GM12878 (cell line): ENCODE measurements at regions not wholly inside any gene's neighbourhood (a gene's known extent, or its start where the extent isn't known, plus 50 kb on each side); places are given as distances from the start of the nearest gene placed in this dataset.

Experiments used
- HSF1 ChIP-seq: fragments of 150-350 bp; IDR thresholded peaks from 2 replicates; pipeline ENCODE4 v1.6.1; 2014; ENCODE audit warnings: mild to moderate bottlenecking, low read depth, low read length
- IKZF2 ChIP-seq, 2 experiments: fragments of 450-650 bp; IDR thresholded peaks; 2 replicates each; pipeline ENCODE4 v1.6.1; 2017; ENCODE audit warnings: mild to moderate bottlenecking in 2 of 2, moderate library complexity in 2 of 2
- IRF4 ChIP-seq: IDR thresholded peaks from 2 replicates; pipeline ENCODE4 v1.6.1; 2011; ENCODE audit warnings: low read depth, low read length
- JUND ChIP-seq: IDR thresholded peaks from 2 replicates; pipeline ENCODE4 v1.6.1; 2012; ENCODE audit warnings: low read depth, mild to moderate bottlenecking, low read length, improper control_type of control experiment, moderate library complexity
- MYB ChIP-seq: fragments of 150-350 bp; IDR thresholded peaks from 2 replicates; pipeline ENCODE4 v1.6.1; 2014; ENCODE audit warnings: mild to moderate bottlenecking, low read depth, low read length, borderline replicate concordance
- SUZ12 ChIP-seq: fragments of 200-600 bp; sonication (generic); IDR thresholded peaks from one replicate; pipeline ENCODE4 v1.6.1; 2018; ENCODE audit warnings: antibody characterized with exemption, mild to moderate bottlenecking; ENCODE audit not compliant: unreplicated experiment
- ZNF687 ChIP-seq: fragments of 450-650 bp; IDR thresholded peaks from 2 replicates; pipeline ENCODE4 v1.6.1; 2017; ENCODE audit warnings: mild to moderate bottlenecking, moderate library complexity
- TF ChIP-seq, protein P1 (sequence below): fragments of 450-650 bp; formaldehyde crosslinking; IDR thresholded peaks from 2 replicates; pipeline ENCODE4 v1.4.0; 2020; ENCODE audit warnings: mild to moderate bottlenecking, moderate library complexity

DNA sequence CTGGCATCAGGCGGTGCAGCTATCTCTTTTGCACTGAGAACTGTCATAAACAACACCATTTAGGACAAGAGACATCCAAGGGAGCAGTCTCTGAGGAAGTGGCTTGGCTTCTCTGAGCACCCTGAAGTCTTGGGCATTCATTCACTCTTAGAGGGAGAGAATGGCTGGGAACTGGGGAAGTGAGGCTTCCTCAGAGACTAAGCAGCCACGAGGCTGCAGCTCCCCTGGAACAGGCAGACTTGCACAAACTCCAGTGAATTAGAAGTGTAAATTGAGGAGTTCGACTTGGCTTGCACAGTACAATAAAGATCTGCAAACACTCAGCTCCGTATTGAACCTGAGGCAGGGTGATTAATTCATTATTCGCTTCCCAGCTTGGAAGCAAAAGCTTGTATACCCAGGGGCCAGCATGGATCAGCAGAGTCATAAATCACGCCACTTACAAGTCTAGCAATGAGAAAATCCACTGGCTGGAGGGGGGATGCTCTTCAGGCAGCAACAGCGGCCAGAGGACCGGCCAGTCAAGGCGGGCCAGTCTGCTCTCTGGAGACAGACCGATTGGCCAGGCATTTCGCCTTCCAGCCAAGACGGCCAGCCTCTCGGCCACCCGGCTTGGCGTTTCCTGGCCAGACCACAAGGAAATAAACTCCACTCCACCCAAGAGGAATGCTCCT is 118.8 kb upstream of the ADPGK start (continued):
- TF ChIP-seq ZNF687 (no peak), SUZ12 (no peak), IKZF2 (IDR thresholded peaks at IDR 0.05) (no peak), JUND (no peak), IRF4 (no peak), HSF1 (no peak), MYB (no peak)
- TF ChIP-seq, protein P1, sequence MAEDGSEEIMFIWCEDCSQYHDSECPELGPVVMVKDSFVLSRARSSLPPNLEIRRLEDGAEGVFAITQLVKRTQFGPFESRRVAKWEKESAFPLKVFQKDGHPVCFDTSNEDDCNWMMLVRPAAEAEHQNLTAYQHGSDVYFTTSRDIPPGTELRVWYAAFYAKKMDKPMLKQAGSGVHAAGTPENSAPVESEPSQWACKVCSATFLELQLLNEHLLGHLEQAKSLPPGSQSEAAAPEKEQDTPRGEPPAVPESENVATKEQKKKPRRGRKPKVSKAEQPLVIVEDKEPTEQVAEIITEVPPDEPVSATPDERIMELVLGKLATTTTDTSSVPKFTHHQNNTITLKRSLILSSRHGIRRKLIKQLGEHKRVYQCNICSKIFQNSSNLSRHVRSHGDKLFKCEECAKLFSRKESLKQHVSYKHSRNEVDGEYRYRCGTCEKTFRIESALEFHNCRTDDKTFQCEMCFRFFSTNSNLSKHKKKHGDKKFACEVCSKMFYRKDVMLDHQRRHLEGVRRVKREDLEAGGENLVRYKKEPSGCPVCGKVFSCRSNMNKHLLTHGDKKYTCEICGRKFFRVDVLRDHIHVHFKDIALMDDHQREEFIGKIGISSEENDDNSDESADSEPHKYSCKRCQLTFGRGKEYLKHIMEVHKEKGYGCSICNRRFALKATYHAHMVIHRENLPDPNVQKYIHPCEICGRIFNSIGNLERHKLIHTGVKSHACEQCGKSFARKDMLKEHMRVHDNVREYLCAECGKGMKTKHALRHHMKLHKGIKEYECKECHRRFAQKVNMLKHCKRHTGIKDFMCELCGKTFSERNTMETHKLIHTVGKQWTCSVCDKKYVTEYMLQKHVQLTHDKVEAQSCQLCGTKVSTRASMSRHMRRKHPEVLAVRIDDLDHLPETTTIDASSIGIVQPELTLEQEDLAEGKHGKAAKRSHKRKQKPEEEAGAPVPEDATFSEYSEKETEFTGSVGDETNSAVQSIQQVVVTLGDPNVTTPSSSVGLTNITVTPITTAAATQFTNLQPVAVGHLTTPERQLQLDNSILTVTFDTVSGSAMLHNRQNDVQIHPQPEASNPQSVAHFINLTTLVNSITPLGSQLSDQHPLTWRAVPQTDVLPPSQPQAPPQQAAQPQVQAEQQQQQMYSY (CRISPR knock-in tag), result no peak
- TF ChIP-seq, all 136 proteins: peak for 0
